ENCODE measurements at regions not wholly inside any gene's neighbourhood (a gene's known extent, or its start where the extent isn't known, plus 50 kb on each side); places are given as distances from the start of the nearest gene placed in this dataset.

DNA sequence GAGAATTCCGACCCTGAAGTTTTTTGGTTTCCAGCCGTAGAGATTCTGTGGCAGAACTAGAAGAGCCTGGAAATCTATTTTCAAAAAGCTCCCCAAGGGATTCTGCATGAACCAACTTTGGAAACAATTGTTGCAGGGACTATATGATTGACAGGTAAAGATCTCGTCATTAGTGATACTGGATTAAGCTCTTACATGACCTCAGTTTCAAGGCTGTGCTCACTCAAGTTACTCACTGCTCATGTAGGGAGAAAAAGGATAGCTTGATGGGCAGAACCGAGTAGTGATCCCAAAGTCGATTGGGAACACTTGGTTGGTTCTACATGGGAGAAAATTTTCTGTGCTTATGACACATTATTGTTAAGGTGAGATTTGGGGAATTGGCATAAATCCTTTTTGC, 142.3 kb upstream of the RASGRP1 start:
- no peaks in the 10 kb centered on the region for H3K9me2 ChIP-seq
- no peaks in the 10 kb centered on the region for H3K27me3 ChIP-seq (ENCODE audit: insufficient read depth)
- peaks cover 0 to 10% of the 10 kb centered on the region in 2 experiments; a peak in 2 of 4 replicates for H3K4me1 ChIP-seq (ENCODE audit: control insufficient read depth in 1 of 2, insufficient read depth in 2 of 2, low read depth in 1 of 2, low read length in 1 of 2)
- 86% methylated on average over 5 of the region's 5 CpGs for WGBS (ENCODE audit: low lambda C conversion rate)
- no peaks in the 10 kb centered on the region for H3K36me3 ChIP-seq (replicated peaks in 1 of 2; ENCODE audit: control insufficient read depth in 1 of 2, insufficient read depth in 2 of 2, low read length in 1 of 2)
- no peaks in the 10 kb centered on the region for H3K79me2 ChIP-seq (ENCODE audit: insufficient read depth)
- H4K20me1 ChIP-seq (ENCODE audit: insufficient read depth) = no peaks in the 10 kb centered on the region
- no peaks in the 10 kb centered on the region for H3F3A ChIP-seq (replicated peaks; ENCODE audit: insufficient read depth)
- H3K9ac ChIP-seq = no peak overlapping the region
- ChIA-PET CTCF (interaction anchor here (0.7 to 5.1 kb wide), 32 partner anchors 9 to 1224 kb away, joined by 3 to 81 read pairs (median 5); partner anchors contain the start of genes FAM98B and THBS1), POLR2A (no interaction called here)
- TF ChIP-seq, protein P1, sequence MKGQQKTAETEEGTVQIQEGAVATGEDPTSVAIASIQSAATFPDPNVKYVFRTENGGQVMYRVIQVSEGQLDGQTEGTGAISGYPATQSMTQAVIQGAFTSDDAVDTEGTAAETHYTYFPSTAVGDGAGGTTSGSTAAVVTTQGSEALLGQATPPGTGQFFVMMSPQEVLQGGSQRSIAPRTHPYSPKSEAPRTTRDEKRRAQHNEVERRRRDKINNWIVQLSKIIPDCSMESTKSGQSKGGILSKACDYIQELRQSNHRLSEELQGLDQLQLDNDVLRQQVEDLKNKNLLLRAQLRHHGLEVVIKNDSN (IDR thresholded peaks at IDR 0.05; ENCODE audit: borderline replicate concordance, low read depth) = no peak
- no peak for TF ChIP-seq MEF2A (IDR thresholded peaks at IDR 0.05; ENCODE audit: borderline replicate concordance, low read depth)
- no peak overlapping the region for H3K4me2 ChIP-seq
- H3K27ac ChIP-seq (ENCODE audit: low read depth in 2 of 2, low read length in 1 of 2) = no peak overlapping the region
- H3K9me3 ChIP-seq = no peaks in the 10 kb centered on the region
- H3K4me3 ChIP-seq (ENCODE audit: low read depth in 2 of 2, low read length in 1 of 2) = no peak overlapping the region
- DNase-seq = no peak
- no peak overlapping the region for H2AFZ ChIP-seq (ENCODE audit: low read depth)

DNA sequence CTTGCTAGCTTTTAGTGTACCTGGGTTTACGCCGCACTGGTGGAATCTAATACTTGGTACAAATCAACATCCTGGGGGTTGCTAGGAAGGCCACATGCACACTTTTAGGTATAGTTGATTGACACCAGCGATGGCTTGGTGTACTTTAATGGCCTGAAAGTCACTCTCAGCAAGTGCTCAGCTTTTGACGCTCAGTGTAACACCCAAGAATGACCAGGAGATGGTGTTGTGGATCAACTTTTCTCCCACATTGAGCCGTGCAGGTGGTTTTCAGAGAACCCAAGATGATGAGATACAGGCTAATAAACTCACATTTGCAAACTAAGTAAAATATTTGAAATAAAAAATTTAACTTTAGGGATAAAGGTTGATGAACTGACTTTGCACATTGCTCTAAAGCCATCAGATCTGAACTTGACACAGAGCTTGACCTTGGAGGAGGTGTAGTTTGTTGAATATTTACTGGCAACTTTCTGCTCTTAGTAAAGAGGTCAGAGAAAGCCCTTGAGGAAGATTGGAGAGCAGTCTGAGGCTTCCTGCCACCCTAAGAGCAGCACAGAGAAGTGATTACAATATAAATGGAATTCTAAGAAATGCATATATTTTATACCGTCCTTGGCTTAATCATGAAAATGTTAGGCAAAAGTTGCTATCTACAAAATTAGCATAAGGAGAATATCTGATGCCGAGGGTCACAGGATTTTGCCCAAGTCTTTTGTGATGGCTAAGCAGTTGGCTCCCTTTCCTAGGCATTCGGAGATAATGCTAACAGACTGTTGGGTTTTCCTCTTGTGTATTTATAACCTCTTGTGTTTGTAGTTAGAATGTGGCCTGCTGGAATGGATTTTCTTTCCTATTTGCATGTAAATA, 143.4 kb upstream of the RASGRP1 start:
- H3K9me2 ChIP-seq = no peaks in the 10 kb centered on the region
- TF ChIP-seq JUND (IDR thresholded peaks at IDR 0.05) = no peak
- TF ChIP-seq RAD21 (IDR thresholded peaks at IDR 0.05; ENCODE audit: low read length) = peak; percentile 98
- TF ChIP-seq SMC3 (IDR thresholded peaks at IDR 0.05; ENCODE audit: low read depth, low read length) = peak; percentile 87
- TF ChIP-seq, protein P1 (IDR thresholded peaks at IDR 0.05; ENCODE audit: borderline replicate concordance, low read depth) = no peak
- peak; percentile 51; the same call in 1 of the 2 replicates for TF ChIP-seq GATA2 (CRISPR knock-in tag; IDR thresholded peaks at IDR 0.05)
- no peak for TF ChIP-seq FOSL2 (IDR thresholded peaks at IDR 0.05; ENCODE audit: borderline replicate concordance, low read depth)
- TF ChIP-seq NFIC (IDR thresholded peaks at IDR 0.05; ENCODE audit: borderline replicate concordance) = no peak
- no peak for TF ChIP-seq MXI1 (IDR thresholded peaks at IDR 0.05; ENCODE audit: low read depth, low read length)
- peak; percentile 31; the same call in 1 of the 2 replicates for TF ChIP-seq TCF12 (IDR thresholded peaks at IDR 0.05)
- TF ChIP-seq, protein P2, sequence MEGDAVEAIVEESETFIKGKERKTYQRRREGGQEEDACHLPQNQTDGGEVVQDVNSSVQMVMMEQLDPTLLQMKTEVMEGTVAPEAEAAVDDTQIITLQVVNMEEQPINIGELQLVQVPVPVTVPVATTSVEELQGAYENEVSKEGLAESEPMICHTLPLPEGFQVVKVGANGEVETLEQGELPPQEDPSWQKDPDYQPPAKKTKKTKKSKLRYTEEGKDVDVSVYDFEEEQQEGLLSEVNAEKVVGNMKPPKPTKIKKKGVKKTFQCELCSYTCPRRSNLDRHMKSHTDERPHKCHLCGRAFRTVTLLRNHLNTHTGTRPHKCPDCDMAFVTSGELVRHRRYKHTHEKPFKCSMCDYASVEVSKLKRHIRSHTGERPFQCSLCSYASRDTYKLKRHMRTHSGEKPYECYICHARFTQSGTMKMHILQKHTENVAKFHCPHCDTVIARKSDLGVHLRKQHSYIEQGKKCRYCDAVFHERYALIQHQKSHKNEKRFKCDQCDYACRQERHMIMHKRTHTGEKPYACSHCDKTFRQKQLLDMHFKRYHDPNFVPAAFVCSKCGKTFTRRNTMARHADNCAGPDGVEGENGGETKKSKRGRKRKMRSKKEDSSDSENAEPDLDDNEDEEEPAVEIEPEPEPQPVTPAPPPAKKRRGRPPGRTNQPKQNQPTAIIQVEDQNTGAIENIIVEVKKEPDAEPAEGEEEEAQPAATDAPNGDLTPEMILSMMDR (IDR thresholded peaks at IDR 0.05) = peak; percentile 85
- TF ChIP-seq, protein P3, sequence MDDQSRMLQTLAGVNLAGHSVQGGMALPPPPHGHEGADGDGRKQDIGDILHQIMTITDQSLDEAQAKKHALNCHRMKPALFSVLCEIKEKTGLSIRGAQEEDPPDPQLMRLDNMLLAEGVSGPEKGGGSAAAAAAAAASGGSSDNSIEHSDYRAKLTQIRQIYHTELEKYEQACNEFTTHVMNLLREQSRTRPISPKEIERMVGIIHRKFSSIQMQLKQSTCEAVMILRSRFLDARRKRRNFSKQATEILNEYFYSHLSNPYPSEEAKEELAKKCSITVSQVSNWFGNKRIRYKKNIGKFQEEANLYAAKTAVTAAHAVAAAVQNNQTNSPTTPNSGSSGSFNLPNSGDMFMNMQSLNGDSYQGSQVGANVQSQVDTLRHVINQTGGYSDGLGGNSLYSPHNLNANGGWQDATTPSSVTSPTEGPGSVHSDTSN (IDR thresholded peaks at IDR 0.05) = peak; percentile 22; the same call in 1 of the 2 replicates
- no peak overlapping the region for H3K4me2 ChIP-seq
- no peak overlapping the region for H2AFZ ChIP-seq (ENCODE audit: low read depth)
- no peaks in the 10 kb centered on the region; a peak in 2 of 4 replicates for H3K4me1 ChIP-seq (ENCODE audit: control insufficient read depth in 1 of 2, insufficient read depth in 2 of 2, low read depth in 1 of 2, low read length in 1 of 2)
- no peaks in the 10 kb centered on the region for H3K27me3 ChIP-seq (ENCODE audit: insufficient read depth)
- ChIA-PET CTCF (interaction anchor here (0.5 to 5.1 kb wide), 48 partner anchors 9 to 1379 kb away, joined by 3 to 81 read pairs (median 4); partner anchors contain the start of gene THBS1), POLR2A (no interaction called here)
- WGBS (ENCODE audit: low lambda C conversion rate) = 60% methylated on average over 8 of the region's 8 CpGs
- H3K9me3 ChIP-seq = no peaks in the 10 kb centered on the region
- H3K36me3 ChIP-seq (replicated peaks in 1 of 2; ENCODE audit: control insufficient read depth in 1 of 2, insufficient read depth in 2 of 2, low read length in 1 of 2) = no peaks in the 10 kb centered on the region
- no peak overlapping the region for H3K9ac ChIP-seq
- H3K79me2 ChIP-seq (ENCODE audit: insufficient read depth) = no peaks in the 10 kb centered on the region
- H3K4me3 ChIP-seq (ENCODE audit: low read depth in 2 of 2, low read length in 1 of 2) = no peak overlapping the region
- no peaks in the 10 kb centered on the region for H3F3A ChIP-seq (replicated peaks; ENCODE audit: insufficient read depth)
- H3K27ac ChIP-seq (ENCODE audit: low read depth in 2 of 2, low read length in 1 of 2) = peak overlapping the region; percentile 18 to 36; a peak in 1 of 4 replicates
- peak; percentile 44 for DNase-seq
- H4K20me1 ChIP-seq (ENCODE audit: insufficient read depth) = no peaks in the 10 kb centered on the region

All from SK-N-SH (cell line).